Adrenal gland (tissue), 5 donors: ENCODE measurements at regions not wholly inside any gene's neighbourhood (a gene's known extent, or its start where the extent isn't known, plus 50 kb on each side); places are given as distances from the start of the nearest gene placed in this dataset.

Experiments
- POLR2A ChIP-seq, 2 donors: fragments of 450-650 bp; IDR thresholded peaks; one replicate each; pipeline ENCODE4 v1.6.1; 2017; ENCODE audit warnings: antibody characterized with exemption in 2 of 2, mild to moderate bottlenecking in 2 of 2, moderate library complexity in 1 of 2
- TF ChIP-seq, protein P1 (sequence below), 6 experiments: fragments of 450-650 bp in 4 of 6; fragments of 200-600 bp in 2 of 6; sonication (generic) in 1 of 6; IDR thresholded peaks; 1 replicate in 5 of 6; 2 replicates in 1 of 6; pipeline versions ENCODE4 v1.5.1 to v1.8.0; 2016 to 2021; ENCODE audit warnings: antibody characterized with exemption in 6 of 6, mild to moderate bottlenecking in 2 of 6, moderate library complexity in 1 of 6
- donor health status: DM: no; HTN: no; CAD: no.

DNA sequence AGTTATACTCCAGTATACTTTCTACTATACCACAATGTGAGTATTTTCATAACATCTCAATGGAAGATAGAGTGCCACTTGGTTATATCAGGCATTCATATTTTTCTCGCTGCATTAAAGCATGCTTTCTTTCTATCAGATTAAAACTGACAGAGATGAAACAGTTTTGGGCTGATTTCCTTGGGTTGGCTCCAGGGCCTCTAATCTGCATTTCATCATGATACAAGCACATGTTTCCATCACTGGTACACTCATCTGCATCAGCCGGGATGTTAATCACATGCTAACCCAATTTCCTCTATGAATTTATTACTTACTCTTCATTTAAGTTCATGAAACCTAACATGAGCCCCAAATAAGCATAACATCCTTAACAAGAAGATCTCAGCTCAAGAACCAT lies 289.0 kb upstream of the DAB1 start:
- TF ChIP-seq, protein P1, sequence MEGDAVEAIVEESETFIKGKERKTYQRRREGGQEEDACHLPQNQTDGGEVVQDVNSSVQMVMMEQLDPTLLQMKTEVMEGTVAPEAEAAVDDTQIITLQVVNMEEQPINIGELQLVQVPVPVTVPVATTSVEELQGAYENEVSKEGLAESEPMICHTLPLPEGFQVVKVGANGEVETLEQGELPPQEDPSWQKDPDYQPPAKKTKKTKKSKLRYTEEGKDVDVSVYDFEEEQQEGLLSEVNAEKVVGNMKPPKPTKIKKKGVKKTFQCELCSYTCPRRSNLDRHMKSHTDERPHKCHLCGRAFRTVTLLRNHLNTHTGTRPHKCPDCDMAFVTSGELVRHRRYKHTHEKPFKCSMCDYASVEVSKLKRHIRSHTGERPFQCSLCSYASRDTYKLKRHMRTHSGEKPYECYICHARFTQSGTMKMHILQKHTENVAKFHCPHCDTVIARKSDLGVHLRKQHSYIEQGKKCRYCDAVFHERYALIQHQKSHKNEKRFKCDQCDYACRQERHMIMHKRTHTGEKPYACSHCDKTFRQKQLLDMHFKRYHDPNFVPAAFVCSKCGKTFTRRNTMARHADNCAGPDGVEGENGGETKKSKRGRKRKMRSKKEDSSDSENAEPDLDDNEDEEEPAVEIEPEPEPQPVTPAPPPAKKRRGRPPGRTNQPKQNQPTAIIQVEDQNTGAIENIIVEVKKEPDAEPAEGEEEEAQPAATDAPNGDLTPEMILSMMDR (IDR thresholded peaks at IDR 0.05), result no peak
- no peak for TF ChIP-seq POLR2A (IDR thresholded peaks at IDR 0.05)
